Right ventricle myocardium inferior (tissue), 1 donor: ENCODE measurements at regions not wholly inside any gene's neighbourhood (a gene's known extent, or its start where the extent isn't known, plus 50 kb on each side); places are given as distances from the start of the nearest gene placed in this dataset.
"Not testable (repeated sequence)": the region's sequence is repeated elsewhere in the genome, so short reads cannot be mapped to it uniquely, and the experiment has no call there.

Experiments used
- ATAC-seq: fragments of 200-7000 bp; cut with Tn5 transposase; one replicate; pipeline ENCODE4 v1.9.1; 2020; ENCODE audit warnings: mild to moderate bottlenecking, moderate library complexity
- DNase-seq: peaks from one replicate; pipeline ENCODE4 v3.0.0; 2021; ENCODE audit errors: missing footprints
- intact Hi-C: fragments of 100-400 bp; cut with DNase I; formaldehyde crosslinking; loops from one replicate; pipeline ENCODE4 v1.11.0; 2022
- donor health status: DM: no; HTN: yes; CAD: no; lungs with severe emphysema.

DNA sequence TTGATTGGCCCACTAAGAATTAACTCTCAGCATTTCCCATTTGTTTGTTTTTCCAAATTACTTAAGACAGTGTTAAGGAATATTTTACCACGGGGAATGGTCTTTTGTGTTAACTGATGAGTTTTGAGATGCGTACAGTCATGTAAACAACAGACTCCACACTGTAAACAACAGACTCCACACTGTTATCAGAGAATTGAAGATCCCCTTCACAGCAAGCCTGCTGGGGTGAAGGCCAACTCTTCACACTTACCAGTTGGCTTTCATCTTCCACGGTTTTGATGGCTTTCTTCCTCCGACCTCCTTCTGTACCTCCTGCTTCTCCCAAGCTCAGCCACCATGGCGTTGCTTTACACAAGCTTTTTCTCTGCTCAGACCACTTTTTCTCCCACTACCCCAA lies 166.8 kb downstream of the TMEM200C start:
- DNase-seq (no peak), ATAC-seq (no peak)
- intact Hi-C loops: no loop called here

DNA sequence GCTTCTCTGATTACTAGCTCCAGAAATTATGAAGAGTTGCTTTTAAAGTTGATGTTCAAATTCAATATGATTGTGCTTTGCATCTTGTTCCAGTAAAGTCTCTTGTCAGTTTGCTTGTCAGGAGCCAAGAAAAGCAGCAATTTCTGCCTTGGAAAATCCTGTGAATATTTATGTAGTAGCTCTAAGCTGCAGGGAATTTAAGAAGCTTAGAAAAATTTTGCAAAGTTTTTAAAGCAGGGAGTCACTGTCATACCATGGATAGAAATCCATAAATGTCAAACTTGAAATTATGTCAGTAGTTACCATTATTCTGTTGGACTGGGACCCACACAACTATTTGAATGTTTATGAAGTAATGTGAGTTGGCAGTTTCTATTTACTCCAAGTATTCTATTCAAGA lies 169.3 kb downstream of the TMEM200C start:
- ATAC-seq (no peak), DNase-seq (no peak)
- intact Hi-C loops: no loop called here

DNA sequence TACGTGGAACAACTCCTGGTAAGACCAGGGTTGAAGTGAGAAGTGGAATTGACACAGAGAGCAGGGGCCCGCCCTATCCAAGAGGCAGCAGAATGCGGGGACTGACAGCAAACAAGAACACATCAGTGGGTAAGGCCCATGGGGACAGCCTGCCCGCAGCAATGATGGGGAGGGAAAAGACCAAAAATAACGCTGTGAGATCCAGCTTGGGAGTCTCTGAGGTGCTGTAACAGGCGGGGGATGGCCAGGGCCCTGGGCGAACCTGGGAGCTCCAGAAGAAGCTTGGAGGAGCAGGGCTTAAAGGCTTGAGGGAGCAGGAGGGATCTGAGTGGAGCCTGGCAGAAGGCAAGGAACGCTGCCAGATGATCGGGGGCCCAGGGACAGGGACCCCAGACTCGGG lies 173.4 kb downstream of the TMEM200C start:
- no peak for ATAC-seq
- peak; percentile 58 for DNase-seq
- intact Hi-C loops: no loop called here

DNA sequence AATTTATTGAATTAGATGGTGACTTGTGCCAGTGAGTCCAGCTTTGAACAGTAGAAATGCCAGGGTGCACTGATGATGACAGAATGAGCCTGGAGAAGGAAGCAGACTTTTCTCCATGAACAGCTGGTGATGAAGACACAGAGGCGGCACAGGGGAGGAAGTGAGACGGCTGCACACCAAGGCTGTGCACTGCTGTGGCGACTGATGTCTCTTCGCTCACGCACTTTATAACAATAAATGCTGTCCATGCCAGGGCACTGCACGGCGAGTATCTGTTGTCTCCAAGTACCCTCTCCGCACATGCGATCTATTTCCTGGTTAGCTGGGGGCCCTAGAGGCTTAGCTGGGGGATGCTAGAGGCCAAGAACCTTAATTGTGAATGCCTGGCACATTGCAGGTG lies 175.2 kb downstream of the TMEM200C start:
- ATAC-seq (no peak), DNase-seq (peak; percentile 57)
- intact Hi-C loops: no loop called here

DNA sequence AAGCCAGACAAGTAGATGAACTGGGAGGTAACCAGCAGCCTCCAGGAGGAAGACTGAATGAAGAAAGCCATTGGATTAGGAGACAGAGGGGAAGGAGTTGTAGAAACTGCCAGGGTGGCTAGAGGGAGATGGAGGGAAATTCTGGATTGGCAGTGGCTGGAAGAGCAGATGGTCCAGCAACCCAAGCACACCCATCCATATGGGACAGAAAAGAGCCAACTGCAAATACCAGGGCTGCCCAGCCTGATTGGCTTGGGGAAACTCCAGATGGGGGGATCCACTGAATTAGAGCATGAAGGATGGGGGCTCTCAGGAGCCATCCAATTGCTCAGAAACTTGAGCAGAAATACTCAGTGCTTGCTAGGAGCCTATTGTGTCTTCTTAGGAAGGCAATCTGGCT lies 173.5 kb upstream of the EPB41L3 start:
- intact Hi-C loops: no loop called here
- no peak for DNase-seq
- no peak for ATAC-seq

DNA sequence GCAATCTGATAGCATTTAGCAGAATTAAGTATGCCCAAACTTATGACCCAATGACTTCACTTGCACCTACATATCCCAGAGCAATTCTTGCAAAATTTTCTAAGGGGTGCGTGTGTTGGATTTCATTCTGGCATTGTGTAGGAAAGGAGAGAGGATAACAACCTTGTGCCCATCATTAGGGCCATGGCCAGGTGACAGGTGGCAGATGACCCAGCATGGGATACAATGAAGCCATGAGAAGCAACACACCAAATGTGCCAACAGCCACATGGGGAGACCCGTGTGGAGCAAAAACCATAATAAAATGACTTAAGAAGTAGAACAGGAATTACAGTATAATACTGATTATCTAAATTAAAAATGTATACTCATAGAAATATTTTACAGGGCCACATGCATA lies 166.9 kb upstream of the EPB41L3 start:
- ATAC-seq (no peak), DNase-seq (no peak)
- intact Hi-C loops: no loop called here

DNA sequence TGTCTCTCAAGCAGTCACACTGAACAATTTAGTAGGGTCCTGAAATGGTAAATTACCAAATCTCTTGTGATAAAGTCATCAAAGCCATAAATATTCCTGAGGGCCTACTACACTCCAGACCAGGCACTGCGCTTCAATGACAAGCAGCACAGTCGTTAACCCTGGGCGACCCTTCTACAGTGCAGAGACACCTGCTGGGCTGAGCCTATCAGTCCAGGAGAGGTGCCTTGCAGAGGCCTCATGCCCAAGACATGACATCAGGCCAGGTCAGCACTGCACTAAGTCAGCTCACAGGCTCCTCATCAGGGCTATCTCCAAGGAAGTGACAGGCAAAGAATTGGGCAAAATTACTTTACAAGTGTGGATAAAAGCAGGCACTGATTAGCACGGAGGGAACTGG lies 166.4 kb upstream of the EPB41L3 start:
- ATAC-seq: no peak
- DNase-seq: no peak
- intact Hi-C loops: no loop called here

DNA sequence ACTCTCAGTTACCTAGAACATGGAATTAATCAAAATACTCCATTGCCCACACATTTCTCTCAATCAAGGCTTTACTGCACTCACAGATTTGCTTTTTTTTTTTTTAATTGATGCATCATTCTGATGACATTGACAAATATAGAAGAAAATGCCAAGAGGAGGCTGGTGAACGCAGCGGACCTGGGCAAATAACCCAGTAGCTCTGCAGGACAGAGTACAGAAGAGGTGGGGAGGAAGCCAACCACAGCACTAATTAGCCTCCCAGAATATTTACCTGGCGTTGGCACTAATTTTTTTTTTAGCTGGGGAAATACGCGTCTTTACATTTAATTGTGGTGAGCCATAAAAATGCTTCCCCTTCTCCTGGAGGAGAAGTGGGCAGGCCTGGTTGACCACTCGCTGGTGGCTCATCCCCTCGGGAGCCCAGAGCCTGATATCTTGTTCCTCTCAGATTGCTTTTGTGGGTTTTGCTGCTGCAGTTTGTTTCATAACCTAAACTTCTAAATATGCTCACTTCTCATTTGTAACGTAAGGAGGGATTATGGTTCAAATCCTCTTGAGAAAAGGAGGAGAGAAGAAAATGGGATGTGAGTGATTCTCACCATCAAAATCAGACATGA lies 165.8 kb upstream of the EPB41L3 start:
- no peak for DNase-seq
- no peak for ATAC-seq
- intact Hi-C loops: no loop called here

DNA sequence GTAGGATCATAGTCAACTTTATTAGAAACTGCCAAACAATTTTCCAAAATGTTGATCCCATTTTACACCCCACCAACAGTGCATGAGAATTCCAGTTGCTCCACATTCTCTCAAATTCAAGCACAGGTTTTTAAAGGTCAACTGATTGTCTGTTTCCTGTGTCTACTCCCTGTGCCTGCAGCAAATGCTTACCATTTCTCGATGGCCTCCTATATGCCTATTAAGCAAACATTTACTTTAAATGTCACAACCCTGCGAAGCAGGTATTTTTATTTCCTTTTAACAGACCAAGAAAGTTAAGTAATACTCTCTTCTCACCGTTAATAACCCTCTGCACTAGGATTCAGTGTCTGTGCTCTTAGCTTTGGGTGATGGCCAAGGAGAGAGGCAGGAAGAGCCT lies 163.8 kb upstream of the EPB41L3 start:
- DNase-seq (no peak), ATAC-seq (no peak)
- intact Hi-C loops: no loop called here

DNA sequence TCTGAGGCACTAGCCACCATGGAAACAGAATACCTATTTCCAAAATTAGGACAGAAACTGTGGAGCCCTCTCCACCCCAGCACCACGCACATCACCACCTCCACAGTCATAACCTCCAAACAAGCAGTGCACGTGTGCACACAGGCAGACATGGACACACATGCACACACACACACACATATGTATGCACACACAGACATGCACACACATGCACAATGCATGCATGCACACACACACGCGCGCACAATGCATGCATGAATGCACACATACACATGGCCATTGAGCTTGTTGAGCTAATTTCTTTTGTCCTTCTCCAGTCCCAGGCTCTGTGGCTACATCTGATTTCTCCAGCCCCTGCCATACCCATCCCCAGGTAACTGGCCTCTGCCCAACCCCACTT lies 161.6 kb upstream of the EPB41L3 start:
- intact Hi-C loops: no loop called here
- ATAC-seq: no peak
- no peak for DNase-seq

DNA sequence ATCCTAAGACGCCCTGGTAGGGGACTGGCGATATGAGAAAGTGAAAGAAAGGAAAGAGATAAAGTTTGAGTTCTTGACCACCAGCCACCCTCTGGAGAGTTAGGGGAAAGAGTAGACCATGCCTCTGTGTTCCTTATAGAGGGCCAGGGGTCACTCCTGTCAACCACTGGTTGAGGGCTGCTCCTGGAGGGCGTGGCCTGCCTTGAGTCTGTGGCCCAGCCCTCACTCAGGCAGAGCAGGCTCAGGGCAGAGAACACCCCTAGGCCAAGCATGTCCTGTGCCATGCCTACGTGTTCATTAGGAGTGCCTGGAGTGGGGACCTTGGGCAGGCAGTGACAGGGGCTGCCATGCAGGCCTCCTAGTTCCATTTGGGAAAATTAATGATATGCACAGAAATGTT lies 161.1 kb upstream of the EPB41L3 start:
- ATAC-seq (no peak), DNase-seq (no peak)
- intact Hi-C loops: no loop called here

DNA sequence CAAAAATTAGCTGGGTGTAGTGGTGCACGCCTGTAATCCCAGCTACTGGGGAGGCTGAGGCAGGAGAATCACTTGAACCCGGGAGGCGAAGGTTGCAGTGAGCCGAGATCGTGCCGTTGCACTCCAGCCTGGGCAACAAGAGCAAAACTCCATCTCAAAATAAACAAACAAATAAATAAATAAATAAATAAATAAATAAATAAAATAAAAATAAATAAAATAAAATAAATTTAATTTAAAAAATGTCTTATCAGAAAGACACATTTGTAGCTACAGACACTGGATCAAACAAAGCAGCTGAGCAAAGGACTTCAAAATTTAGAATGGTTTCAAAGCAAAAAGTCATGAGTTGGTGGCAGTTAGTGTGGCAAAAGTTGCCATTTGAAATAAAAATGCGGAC lies 158.2 kb upstream of the EPB41L3 start:
- DNase-seq, intact Hi-C loops, ATAC-seq: not testable (repeated sequence)

DNA sequence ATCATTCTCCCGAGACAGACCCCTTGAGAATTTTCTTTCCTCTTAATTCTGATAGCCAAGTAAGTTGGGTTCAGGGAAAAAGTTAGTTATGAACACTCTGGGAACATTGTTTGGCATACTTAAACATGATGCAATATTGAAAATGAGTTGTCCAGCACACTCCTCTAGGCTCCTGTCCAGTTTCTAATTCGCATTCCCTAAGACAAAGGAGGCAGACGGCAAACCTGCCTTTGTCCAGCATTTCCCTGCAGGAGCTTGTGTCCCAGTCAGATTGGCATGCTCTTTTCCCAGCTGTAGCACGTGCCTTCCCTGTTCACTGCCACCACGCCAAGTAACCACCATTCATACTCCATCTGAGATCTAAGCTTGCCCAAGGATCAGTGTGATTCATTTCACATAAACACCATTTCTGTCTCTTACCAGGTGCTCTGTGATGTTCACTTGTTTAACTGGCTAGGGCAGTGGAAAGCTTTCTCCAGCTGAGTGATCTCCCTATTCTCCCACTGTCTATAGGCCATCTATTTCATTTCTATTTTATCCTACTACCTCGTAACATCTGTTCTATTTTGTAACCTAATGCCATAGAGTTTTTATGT lies 150.0 kb upstream of the EPB41L3 start:
- DNase-seq (no peak), ATAC-seq (peak; percentile 68)
- intact Hi-C loops: no loop called here

DNA sequence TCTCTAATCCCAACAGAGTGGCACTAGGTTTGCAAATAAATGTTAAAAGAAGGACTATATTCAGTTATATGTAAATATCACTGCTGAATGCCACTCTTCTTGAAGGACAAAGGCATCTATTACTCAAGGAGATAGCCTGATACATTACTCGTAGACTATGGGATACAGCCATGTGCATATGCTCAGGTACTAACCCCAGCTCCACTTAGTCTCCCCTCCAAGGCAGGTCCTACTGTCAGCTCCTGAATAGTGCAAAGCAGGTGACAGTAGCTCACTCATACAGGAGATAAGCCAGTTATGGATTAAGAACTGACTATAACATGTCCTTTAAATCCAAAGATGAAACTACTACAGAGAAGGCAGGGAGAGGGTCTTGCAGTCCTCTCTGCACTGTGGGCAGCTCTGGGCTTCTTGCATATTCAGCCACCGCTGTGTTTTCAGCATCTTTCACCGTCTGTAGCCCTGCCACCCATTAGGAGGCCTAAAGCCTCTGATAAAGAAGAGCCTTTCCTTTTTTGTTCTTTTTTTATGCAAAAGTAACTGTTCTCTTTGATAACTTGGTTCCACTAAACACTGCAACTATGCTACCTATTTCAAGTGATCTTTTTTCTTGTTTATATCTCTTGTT lies 135.1 kb upstream of the EPB41L3 start:
- ATAC-seq (no peak), DNase-seq (no peak)
- intact Hi-C loops: no loop called here

DNA sequence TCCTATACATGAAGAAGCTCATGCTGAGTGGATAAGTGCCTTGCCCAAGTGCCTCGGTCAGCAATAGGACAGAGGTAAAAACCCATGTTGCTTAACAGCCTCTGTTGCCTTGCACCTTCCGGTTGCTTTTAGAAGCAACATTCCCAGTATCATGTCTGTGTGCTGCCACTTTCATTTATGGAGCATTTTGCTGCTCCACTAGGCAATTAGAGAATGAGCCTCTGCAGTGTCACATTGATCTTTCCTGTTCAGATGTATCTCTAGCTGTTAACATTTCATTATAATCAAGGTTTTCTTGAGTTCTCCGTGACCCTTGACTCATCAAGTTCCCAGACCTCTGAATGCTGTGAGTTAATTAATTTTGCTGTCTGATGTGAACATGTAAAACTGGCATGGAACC lies 134.5 kb upstream of the EPB41L3 start:
- DNase-seq (no peak), ATAC-seq (no peak)
- intact Hi-C loops: no loop called here

DNA sequence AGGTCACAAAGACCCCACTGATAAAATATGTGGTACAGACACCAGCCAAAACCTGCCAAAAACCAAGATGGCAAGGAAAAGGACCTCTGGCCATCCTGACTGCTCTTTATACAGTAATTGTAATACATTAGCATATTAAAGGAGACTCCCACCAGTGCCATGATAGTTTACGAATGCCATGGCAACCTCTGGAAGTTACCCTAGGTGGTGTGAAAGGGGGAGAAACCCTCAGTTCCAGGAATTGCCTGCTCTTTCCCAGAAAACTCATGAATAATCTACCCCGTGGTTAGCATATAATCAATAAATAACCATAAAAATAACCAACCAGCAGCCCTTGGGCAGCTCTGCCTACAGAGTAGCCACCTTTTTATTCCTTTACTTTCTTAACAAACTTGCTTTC lies 129.8 kb upstream of the EPB41L3 start:
- no peak for ATAC-seq
- intact Hi-C loops: no loop called here
- DNase-seq: no peak

DNA sequence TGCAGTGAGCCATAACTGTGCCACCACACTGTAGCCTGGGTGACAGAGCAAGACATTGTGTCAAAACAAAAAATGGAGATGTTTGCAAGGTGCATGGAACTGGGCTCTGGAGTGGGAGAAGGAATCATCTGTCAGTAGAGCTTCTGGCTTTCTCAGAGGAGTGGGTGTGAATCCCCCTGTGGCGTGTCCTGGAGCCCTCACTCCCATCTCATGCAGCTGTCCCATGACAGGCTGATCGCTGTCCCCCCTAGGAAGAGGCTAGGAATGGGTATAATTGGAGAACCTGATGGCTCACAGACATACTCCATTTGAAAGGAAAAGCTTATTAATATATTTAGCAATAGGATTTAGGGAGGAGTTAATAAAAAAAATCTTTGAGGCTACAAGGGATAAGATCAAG lies 125.8 kb upstream of the EPB41L3 start:
- DNase-seq (no peak), ATAC-seq (no peak)
- intact Hi-C loops: no loop called here

DNA sequence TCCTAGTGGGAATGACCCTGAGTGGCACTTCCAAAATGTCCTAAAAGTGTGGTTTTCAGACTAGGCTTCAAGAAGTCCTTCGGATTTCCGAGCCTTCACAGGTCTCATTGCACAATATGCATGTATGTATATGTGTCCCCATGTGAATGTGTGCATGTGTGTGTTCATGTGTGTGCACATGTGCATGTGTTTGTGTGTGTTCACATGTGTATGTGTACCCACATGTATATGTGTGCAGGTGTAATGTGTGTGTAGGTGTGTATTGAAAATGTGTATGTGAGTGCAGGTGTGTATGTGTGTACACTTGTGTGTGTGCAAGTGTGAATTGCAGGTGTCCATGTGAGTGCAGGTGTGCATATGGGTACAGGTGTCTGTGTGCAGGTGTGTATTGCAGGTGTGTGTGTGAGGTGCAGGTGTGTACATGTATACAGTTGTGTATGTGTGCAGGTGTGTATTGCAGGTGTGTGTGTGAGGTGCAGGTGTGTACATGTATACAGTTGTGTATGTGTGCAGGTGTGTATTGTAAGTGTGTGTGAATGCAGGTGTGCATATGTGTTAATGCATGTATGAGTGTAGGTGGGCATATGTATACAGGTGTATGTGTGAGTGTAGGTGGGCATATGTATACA lies 124.4 kb upstream of the EPB41L3 start:
- ATAC-seq (peak; percentile 26), DNase-seq (no peak)
- intact Hi-C loops: no loop called here

DNA sequence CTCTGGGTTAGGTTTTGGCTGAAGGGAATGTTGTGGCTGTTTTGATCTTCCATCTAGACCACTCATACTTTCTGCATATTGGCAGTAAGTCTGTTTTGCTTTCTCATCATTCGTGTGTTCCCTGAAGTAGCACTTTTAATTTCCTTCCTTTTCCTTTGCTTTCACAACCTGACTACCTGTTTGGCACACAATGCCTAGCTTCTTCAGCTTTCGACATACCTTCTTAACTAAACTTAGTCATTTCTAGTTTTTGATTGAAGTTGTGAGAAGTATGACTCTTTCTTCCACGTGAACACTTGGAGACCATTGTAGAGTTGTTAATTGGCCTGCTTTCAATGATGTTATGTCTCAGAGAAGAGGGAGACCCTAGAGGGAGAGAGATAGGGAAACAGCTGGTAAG lies 123.6 kb upstream of the EPB41L3 start:
- ATAC-seq (no peak), DNase-seq (no peak)
- intact Hi-C loops: no loop called here

DNA sequence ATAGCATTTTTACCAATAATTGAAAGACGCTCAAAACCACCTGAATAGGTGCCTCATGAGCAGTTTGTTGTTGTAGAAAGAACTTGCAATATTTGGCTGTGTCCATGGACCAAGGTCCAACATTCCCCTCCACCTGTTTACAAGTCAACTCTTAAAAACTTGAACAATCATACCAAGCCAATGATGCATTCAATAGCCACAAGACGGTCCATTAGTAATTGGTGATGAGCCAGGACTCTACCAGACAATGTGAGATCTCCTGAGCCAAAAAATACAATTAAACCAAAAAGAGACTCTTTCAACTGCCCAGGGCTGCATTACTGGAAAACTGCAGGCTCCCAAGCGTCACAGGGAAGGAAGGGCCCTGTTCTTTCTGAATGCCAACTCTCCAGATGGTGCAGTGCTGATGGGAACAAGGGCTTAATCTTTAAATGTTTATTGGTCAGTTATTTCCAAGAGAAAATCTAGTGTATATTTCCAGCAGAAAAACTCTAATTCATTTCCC lies 118.8 kb upstream of the EPB41L3 start:
- DNase-seq: no peak
- intact Hi-C loops: no loop called here
- ATAC-seq: no peak
